ENCODE measurements at regions not wholly inside any gene's neighbourhood (a gene's known extent, or its start where the extent isn't known, plus 50 kb on each side); places are given as distances from the start of the nearest gene placed in this dataset.

DNA sequence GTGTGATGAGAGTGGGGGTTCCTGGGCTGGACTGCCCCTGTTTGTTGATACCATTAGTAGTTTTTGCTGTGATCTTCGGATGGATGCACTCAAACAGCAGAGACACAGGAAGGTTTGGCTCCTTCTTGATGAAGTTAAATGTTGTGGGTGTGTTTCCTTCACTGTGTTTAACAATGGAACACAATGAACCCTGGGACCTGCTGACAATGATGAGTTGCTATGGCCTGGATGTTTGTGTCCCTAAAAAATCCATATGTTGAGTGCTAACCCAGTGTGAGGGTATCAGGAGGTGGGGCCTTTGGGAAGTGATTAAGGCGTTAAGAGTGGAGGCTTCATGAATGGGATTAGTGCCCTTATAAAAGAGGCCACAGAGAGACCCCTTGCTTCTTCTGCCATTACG is 237.4 kb upstream of the HS6ST1 start:
- Histone ChIP-seq H3K79me2 (no peaks in the 10 kb centered on the region), H3K27ac (no peak overlapping the region), H3K4me1 (no peaks in the 10 kb centered on the region), H3K4me2 (ENCODE audit: low read length) (no peak overlapping the region), H2AFZ (no peak overlapping the region), H3K9ac (no peak overlapping the region), H3K9me3 (ENCODE audit: control insufficient read depth, low read length) (no peaks in the 10 kb centered on the region), H3K36me3 (ENCODE audit: control insufficient read depth, insufficient read depth, low read length) (no peaks in the 10 kb centered on the region), H3K4me3 (ENCODE audit: low read depth, low read length) (no peak overlapping the region), H3K27me3 (ENCODE audit: control insufficient read depth, insufficient read depth, low read length) (no peaks in the 10 kb centered on the region)
- TF ChIP-seq CTCF (IDR thresholded peaks at IDR 0.05) = no peak

DNA sequence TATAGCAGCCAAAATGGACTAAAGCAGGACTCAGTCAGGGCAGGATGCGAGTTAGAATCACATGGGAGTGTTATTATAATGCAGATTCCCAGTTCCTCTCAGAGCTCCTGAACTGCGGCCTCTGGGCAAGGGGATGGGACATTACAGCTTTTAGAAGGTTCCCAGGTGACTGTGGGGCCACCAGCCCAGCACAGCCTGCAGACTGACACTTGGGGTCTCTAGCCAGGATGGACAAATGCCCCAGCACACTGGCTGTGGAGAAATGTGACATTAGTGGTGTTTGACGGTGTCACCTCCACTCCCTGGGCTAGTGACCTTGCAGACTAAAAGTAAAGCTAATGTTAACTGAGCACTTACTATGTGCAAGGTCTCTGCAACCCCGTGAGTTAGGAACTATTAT is 238.0 kb upstream of the HS6ST1 start:
- TF ChIP-seq CTCF (IDR thresholded peaks at IDR 0.05) = no peak
- no peak overlapping the region for H3K4me2 ChIP-seq (ENCODE audit: low read length)
- no peak overlapping the region for H3K4me3 ChIP-seq (ENCODE audit: low read depth, low read length)
- H3K27me3 ChIP-seq (ENCODE audit: control insufficient read depth, insufficient read depth, low read length) = no peaks in the 10 kb centered on the region
- H3K36me3 ChIP-seq (ENCODE audit: control insufficient read depth, insufficient read depth, low read length) = no peaks in the 10 kb centered on the region
- no peak overlapping the region for H3K27ac ChIP-seq
- H3K9ac ChIP-seq = no peak overlapping the region
- no peak overlapping the region for H2AFZ ChIP-seq
- H3K4me1 ChIP-seq = no peaks in the 10 kb centered on the region
- no peaks in the 10 kb centered on the region for H3K9me3 ChIP-seq (ENCODE audit: control insufficient read depth, low read length)
- H3K79me2 ChIP-seq = no peaks in the 10 kb centered on the region

- Histone ChIP-seq H3K4me1 (no peaks in the 10 kb centered on the region), H3K9ac (no peak overlapping the region), H3K27ac (no peak overlapping the region), H3K79me2 (no peaks in the 10 kb centered on the region), H2AFZ (no peak overlapping the region), H3K36me3 (ENCODE audit: control insufficient read depth, insufficient read depth, low read length) (no peaks in the 10 kb centered on the region), H3K4me2 (ENCODE audit: low read length) (no peak overlapping the region), H3K4me3 (ENCODE audit: low read depth, low read length) (no peak overlapping the region), H3K9me3 (ENCODE audit: control insufficient read depth, low read length) (no peaks in the 10 kb centered on the region), H3K27me3 (ENCODE audit: control insufficient read depth, insufficient read depth, low read length) (no peaks in the 10 kb centered on the region)
- TF ChIP-seq CTCF (IDR thresholded peaks at IDR 0.05) = no peak
These were observed 238.4 kb upstream of the HS6ST1 start for GRCh38 chr2:128557069-128557468.

DNA sequence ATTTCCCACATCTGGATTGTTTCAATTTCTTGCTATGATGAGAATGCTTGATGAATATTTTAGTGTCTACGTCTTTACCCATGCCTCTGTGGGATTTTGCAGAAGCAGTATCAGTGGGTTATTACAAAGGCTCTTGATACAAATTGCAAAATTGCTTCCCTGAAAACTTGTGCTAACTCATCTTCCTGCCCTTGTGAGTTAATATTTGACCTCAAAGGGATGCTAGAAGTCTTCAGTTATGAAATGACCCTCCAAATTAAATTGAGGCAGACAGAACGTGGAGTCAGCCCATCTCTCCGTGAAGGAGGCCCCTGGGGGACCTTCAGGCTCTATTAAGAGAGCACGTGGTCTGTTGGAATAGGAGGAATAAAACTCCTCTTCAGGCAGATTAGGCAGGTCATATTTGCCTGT is 239.2 kb upstream of the HS6ST1 start:
- Histone ChIP-seq H3K27me3 (ENCODE audit: control insufficient read depth, insufficient read depth, low read length) (no peaks in the 10 kb centered on the region), H3K27ac (no peak overlapping the region), H2AFZ (no peak overlapping the region), H3K4me3 (ENCODE audit: low read depth, low read length) (no peak overlapping the region), H3K79me2 (no peaks in the 10 kb centered on the region), H3K9me3 (ENCODE audit: control insufficient read depth, low read length) (no peaks in the 10 kb centered on the region), H3K4me2 (ENCODE audit: low read length) (no peak overlapping the region), H3K36me3 (ENCODE audit: control insufficient read depth, insufficient read depth, low read length) (no peaks in the 10 kb centered on the region), H3K4me1 (no peaks in the 10 kb centered on the region), H3K9ac (no peak overlapping the region)
- no peak for TF ChIP-seq CTCF (IDR thresholded peaks at IDR 0.05)

- no peak overlapping the region for H3K9ac ChIP-seq
- H3K36me3 ChIP-seq (ENCODE audit: control insufficient read depth, insufficient read depth, low read length) = no peaks in the 10 kb centered on the region
- no peak for TF ChIP-seq CTCF (IDR thresholded peaks at IDR 0.05)
- H3K4me3 ChIP-seq (ENCODE audit: low read depth, low read length) = no peak overlapping the region
- no peaks in the 10 kb centered on the region for H3K27me3 ChIP-seq (ENCODE audit: control insufficient read depth, insufficient read depth, low read length)
- H3K9me3 ChIP-seq (ENCODE audit: control insufficient read depth, low read length) = no peaks in the 10 kb centered on the region
- H3K4me2 ChIP-seq (ENCODE audit: low read length) = no peak overlapping the region
- no peak overlapping the region for H3K27ac ChIP-seq
- H3K79me2 ChIP-seq = no peaks in the 10 kb centered on the region
- H2AFZ ChIP-seq = no peak overlapping the region
- no peaks in the 10 kb centered on the region for H3K4me1 ChIP-seq
These were observed 239.8 kb upstream of the HS6ST1 start for GRCh38 chr2:128558441-128558840.

Data from parathyroid adenoma (tissue), 2 donors.